NCI-H128 (cell line): ENCODE measurements at regions not wholly inside any gene's neighbourhood (a gene's known extent, or its start where the extent isn't known, plus 50 kb on each side); places are given as distances from the start of the nearest gene placed in this dataset.
"Not testable (repeated sequence)": the region's sequence is repeated elsewhere in the genome, so short reads cannot be mapped to it uniquely, and the experiment has no call there.

Source experiments
- DNase-seq: peaks from one replicate; lab custom pipeline; 2025; ENCODE audit not compliant: unreplicated experiment; lab: John Stamatoyannopoulos, UW

DNA sequence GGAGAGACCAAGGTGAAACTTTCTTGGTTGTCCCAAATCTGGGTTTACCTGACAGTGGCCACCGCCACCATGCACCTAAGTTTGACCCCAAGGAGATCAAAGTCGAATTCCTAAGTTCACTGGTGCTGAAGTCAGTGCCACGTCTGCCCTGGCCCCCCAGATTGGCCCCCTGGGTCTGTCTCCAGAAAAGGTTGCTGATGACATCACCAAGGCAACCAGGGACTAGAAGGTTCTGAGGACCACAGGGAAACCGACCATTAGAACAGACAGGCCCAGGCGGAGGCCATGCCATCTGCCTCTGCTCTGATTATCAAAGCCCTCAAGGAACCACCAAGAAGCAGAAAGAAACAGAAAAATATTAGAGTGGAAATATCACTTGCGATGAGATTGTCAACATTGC, 91.2 kb downstream of the DLL1 start:
- DNase-seq, result no peak

DNA sequence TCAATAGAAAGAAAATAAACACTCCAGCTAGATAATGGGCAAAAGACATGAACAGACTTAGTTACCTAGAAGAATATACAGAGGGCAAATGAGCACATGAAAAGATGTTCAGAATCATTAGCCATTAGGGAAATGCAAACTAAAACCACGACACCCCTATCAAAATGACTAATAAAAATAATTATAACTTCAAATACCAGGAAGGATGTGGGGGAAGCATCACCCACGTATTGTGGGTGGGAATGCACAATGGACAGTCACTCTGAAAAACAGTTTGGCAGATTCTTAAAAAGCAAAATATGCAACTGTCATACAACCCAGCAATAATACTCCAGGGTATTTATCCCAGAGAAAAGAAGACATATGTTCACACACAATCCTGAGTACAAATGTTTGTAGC, 92.6 kb downstream of the DLL1 start:
- no peak for DNase-seq

GRCh38 chr6:170193326-170193821, 97.5 kb downstream of the DLL1 start:
- DNase-seq, result no peak

DNA sequence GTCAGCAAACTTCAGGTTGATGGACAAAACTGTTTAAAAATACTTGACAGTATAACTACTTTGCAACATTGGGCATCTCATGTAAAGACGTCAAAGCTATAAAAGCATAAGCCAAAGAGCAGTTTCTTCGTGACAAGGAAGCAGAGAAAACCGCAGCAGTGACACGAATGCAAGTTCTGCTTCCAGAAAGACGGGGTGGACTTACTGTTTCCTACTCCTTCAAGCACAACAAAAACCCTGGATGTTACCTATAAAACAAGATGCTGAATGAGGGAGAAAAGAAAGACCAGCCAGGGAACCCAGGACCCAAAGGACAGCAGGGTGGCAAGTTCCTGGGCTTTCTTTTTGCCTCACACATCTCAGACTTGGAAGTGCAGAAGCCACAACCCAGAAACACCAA, 98.0 kb downstream of the DLL1 start:
- no peak for DNase-seq

DNA sequence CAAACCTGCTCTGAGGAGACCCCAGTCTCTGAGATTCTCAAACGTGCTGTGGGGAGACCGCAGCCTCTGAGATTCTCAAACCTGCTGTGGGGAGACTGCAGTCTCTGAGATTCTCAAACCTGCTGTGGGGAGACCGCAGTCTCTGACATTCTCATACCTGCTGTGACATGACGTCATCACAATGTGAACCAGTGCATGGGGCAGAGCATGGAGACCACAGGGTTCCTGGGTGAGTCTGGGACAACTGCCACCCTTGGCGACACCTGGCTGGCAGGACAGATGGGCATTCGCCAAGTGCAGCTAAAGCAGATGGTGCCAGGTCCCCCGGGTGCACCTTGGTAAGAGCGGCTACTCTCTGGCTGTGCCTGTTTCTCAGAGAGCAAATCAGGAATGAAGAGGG, 98.8 kb downstream of the DLL1 start:
- DNase-seq, result not testable (repeated sequence)

DNA sequence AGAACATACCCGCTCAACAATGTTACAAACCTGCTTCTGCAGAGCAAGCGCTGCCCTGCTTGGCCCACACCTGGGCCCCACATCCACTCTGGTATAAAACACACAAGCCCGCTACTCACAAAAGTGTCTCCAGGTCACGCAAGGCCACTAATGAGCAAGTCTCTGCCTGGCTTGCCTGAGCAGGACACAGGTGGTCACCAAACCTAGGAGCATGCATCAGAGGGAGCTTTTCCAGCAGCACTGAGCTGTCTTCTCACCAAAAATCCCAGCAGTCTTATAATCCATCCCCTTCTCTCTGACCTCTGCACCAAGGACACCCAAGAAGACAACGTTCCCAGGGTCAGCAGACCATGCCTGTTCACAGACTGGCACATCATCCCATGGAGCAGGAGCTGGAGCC, 100.8 kb downstream of the DLL1 start:
- DNase-seq, result no peak

DNA sequence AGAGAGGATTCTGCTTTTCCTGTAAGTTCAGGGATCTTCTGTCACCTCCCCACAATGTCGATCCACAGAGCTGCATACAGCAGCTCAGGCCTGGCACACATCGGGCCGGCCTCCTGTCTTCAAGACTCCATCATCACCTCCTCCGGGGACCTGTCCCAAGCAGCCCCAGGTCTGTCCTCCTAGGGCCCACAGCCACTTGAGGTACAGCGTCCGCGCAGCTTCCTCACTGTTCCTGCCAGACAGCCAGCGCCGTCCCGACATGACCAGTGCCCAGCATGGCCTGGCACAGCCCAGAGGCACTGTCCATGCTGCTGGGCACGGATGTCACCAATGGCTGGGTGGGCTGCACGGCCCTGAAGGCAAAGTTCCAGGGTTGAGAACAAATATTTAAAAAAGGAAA, 101.6 kb downstream of the DLL1 start:
- no peak for DNase-seq

- no peak for DNase-seq
Observed at GRCh38 chr6:170188571-170189001, 102.3 kb downstream of the DLL1 start.

DNA sequence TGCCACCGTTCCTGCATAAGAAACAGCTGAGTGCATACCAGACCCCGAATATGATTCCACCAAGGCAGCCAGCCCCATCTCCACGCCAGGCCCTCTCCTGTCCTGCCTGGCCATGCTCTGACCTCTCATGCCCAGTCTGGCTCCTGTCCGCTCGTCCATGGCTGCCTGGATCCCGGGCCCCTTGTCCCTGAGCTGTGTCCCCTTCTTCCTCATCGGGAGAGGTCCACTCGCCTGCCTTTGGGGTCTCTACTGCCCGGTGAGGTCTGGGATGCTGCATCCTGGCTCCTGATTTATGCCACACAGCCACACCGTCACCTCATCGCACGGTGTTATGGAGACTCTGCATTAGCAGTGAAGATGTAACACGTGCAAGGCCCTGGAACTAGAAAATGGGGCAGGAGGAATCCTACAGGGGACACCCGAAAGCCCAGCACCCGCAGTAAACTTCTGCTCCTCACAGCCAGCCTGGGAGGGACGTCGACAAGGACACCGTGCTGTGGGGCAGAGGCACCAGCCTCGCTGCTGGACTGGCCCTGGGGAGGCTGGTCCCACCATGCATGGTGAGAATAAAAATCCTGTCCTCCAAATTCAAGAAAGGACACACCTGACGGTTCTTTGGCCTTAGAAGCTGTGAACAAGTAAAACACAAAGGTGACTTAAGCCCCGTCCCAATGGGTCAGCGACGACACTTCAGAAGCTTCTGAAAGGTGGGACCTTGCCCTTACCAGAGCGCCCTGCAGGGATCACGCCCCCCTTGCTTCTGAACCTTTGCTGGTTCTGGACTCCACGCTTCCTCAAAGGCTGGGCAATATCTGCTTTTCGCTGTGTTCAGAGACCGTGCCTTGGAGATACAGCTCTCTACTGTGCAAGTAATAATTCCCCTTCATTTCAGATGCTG, 103.0 kb downstream of the DLL1 start:
- no peak for DNase-seq

- no peak for DNase-seq
Observed at GRCh38 chr6:170186941-170187668, 103.8 kb downstream of the DLL1 start.

- no peak for DNase-seq
Observed at GRCh38 chr6:170186006-170186935, 104.6 kb downstream of the DLL1 start.

DNA sequence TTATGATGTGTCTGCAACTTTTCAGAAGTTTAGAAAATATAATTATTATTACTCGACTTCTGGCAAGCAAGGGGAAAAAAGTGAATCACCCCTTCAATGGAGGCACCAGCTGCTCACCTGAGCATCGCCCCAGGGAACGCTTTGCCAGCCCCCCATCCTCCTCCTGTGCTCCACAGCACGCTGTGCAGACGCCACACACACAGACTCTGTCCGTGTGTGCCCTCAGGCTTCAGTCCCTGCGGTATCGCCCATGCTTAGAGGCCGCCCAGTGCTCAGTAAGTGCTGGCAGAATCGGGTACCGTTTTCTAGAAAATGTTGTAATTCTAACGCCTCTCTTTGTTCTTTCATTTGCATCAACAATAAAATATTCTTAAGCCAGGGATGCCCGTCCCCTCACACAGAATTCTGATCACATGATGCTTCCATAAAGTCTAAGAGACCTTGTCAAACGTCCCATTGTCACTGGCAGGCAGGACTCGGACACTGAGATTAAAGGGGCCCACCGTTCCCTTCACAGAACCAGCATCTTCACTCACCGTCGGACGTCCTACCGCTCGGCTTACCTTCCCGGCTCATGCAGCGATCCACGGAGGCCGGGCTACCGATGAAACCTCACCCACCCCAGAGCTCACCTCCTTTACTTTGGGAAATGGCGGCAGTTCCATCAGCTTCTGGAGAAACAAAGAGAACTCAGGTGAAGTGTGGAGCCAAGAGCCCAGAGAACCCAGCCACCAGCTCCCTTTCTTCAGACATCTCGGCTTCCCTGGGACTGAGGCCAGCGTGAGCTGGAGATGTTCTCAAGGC, 105.5 kb downstream of the DLL1 start:
- DNase-seq, result no peak

DNA sequence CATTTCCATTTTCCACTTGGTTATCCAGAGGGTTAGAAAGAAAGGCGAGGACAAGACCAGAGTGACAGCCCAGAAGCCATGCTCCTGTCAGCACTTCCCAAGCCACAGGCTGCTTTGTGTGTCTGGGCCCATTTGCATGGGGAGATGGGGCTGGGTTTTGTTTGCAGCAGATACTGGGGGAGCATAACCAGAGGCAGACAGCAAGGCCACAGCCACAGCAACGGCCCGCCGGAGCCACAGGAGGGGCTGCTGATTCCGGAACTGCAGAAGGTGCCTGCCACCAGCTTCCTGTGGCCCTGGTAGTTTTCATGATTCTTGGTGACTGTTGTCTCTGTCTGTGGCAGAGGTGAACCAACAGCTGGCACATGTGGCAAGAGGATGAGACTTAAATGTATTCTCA, 106.6 kb downstream of the DLL1 start:
- no peak for DNase-seq

GRCh38 chr6:170183521-170183920, 107.4 kb downstream of the DLL1 start:
- no peak for DNase-seq

DNA sequence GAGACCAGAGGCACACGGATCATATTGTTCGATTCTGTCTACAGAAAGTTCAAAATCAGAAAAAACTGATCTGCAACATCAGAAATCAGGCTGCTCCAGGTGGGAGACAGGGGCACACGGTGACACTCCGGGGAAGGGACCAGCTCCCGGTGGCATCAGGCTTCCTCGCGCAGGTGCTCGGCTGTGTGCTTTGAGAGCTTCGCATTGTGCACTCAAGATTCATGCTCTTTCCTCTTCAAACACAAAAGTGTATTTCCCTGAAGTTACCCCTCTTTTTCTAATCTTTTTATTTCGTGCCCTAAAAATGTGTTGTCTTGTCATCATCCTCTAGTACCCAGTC, 108.1 kb downstream of the DLL1 start:
- DNase-seq, result no peak

DNA sequence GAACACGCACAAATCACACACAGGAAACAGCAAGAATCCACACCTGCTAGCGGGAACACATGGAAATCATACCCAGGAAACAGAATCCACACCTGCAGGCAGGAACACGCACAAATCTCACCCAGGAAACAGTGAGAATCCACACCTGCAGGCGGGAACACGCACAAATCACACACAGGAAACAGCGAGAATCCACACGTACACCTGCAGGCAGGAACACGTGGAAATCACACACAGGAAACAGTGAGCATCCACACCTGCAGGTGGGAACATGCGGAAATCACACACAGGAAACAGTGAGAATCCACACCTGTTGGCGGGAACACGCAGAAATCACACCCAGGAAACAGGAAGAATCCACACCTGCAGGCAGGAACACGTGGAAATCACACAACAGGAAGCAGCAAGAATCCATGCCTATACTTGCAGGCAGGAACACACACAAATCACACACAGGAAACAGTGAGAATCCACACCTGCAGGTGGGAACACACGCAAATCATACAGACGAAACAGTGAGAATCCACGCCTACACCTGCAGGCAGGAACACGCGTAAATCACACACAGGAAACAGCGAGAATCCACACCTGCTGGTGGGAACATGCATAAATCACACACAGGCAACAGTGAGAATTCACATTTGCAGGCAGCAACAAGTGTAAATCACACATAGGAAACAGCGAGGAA, 108.6 kb downstream of the DLL1 start:
- no peak for DNase-seq

- no peak for DNase-seq
Observed at GRCh38 chr6:170181338-170181690, 109.6 kb downstream of the DLL1 start.

- DNase-seq, result no peak
Observed at GRCh38 chr6:170180671-170181337, 110.1 kb downstream of the DLL1 start.

GRCh38 chr6:170179616-170180324, 111.1 kb downstream of the DLL1 start:
- DNase-seq, result no peak
